Amniotic stem cell (primary cell): ENCODE measurements at regions not wholly inside any gene's neighbourhood (a gene's known extent, or its start where the extent isn't known, plus 50 kb on each side); places are given as distances from the start of the nearest gene placed in this dataset.

Source experiments
- DNase-seq: peaks from one replicate; lab custom pipeline; 2025; lab: John Stamatoyannopoulos, UW

- peak; percentile 5 for DNase-seq
These were observed 376.9 kb downstream of the HHIPL2 start for GRCh38 chr1:222171005-222171404.

DNA sequence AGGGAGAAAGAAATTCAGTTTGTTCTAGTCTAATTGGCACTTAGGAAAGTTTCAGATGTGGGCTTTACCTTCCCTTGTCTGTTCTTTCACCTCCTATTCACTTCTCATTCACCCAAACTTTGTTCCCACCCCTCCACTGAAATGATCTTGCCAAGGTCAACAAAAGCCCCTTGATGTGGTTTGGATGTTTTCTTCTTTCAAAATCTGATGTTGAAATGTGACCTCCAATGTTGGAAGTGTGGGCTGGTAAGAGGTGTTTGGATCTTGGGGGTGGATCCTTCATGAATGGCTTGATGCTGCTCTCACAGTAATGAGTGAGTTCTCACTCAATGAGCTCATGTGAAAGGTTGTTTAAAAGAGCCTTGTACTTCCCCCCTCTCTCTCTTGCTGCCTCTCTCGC lies 379.3 kb downstream of the HHIPL2 start:
- DNase-seq: no peak

- DNase-seq: no peak
These were observed 380.0 kb downstream of the HHIPL2 start for GRCh38 chr1:222167896-222168295.

DNA sequence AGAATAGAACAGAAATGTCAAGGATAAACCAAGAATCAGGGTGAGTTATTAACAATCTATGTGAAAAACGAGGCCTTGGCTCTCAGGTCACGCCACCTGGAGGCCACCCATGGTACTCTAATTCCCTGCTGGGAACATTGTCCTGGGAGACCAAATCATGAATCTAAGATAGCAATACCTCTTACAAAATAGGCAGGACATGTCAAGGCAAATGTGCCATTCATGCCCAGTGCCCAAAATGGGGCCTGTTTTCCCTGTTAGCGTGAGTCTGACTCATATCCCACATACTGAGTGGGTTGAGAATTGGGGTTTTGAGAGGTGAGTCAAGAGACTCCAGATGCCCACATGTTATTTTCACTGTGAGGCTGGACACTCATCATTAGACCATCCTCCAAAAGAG lies 380.8 kb downstream of the HHIPL2 start:
- peak; percentile 36 for DNase-seq

GRCh38 chr1:222165629-222166028 lies 382.3 kb downstream of the HHIPL2 start:
- DNase-seq: no peak

- DNase-seq: no peak
These were observed 384.0 kb downstream of the HHIPL2 start for GRCh38 chr1:222163895-222164294.

DNA sequence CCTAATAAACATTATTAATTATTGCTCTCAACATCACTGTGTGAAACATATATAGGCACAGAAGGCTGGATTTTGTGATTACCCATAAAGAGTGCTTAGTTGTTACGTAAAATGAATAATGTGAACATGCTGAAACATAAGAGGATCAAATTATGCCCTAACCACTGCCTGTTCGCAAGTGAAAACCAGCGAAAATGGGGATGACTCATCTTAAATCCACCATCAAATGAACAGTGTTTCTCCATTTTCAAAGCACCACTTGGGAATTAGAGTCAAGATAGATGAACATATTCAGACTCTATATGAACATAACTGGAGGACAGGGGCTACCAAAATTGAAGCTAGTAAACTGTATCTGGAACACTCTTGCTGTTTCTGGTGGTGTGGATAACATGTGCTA lies 386.2 kb downstream of the HHIPL2 start:
- no peak for DNase-seq

- no peak for DNase-seq
These were observed 390.3 kb downstream of the HHIPL2 start for GRCh38 chr1:222157612-222158011.

- DNase-seq: no peak
These were observed 398.3 kb upstream of the DUSP10 start for GRCh38 chr1:222140206-222140605.

- no peak for DNase-seq
These were observed 396.2 kb upstream of the DUSP10 start for GRCh38 chr1:222138095-222138494.

GRCh38 chr1:222136869-222137268 lies 395.0 kb upstream of the DUSP10 start:
- no peak for DNase-seq

DNA sequence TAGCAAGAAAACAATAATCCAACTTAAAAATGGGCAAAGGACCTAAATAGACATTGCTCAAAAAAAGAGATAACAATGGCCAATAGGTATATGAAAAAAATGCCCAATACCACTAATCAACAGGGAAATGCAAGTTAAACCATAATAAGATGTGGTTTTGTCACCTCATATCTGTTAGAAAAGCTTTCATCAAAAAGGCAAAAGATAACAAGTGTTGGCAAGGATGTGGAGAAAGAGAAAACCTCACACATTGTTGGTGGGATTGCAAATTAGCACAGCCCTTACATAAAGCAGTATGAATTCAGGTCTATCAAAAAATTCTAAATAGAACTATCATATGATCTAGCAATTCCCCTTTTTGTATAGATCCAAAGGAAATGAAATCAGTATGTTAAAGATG lies 387.2 kb upstream of the DUSP10 start:
- DNase-seq: no peak

- no peak for DNase-seq
These were observed 385.8 kb upstream of the DUSP10 start for GRCh38 chr1:222127526-222128152.

GRCh38 chr1:222127096-222127495 lies 385.2 kb upstream of the DUSP10 start:
- no peak for DNase-seq

GRCh38 chr1:222126052-222126451 lies 384.2 kb upstream of the DUSP10 start:
- DNase-seq: no peak

DNA sequence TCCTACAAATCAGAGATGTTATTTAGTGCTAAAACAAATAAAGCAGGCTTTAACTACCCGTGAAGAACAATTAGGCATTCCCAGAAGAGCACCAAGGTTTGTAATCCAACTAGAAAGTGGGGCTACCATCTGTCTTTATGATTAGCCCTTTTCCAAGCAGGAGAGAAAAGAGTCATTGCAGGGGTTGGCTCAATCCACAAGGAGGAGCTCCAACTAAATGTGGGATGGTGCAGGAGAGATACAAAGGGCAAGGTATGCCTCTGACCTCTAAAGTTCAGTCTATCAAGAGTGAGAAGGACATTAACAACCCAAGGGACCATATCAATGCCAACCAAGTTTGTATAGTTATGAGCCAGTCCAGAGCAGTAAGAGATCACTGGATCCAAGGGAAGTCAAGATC lies 382.7 kb upstream of the DUSP10 start:
- no peak for DNase-seq

DNA sequence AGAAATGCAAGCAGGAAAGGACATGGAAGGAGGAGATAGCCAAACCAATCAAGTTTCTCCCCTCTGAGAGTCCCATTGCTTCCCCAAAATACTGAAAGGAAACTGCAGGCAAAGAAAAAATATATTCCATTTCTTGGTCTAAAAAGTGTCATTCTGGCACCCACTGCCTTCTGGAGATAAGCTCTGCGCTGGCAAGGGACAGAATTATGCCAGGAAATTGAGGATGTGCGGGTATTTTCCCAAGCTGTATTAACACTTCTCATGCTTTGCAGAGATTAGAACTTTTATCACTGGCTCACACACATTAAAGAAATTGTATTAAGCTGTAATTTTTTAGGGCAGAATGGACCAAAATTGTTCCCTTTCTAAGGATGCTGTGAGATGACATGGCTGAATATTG lies 381.2 kb upstream of the DUSP10 start:
- no peak for DNase-seq

GRCh38 chr1:222117809-222118208 lies 375.9 kb upstream of the DUSP10 start:
- DNase-seq: no peak

- no peak for DNase-seq
These were observed 372.8 kb upstream of the DUSP10 start for GRCh38 chr1:222114536-222115156.

DNA sequence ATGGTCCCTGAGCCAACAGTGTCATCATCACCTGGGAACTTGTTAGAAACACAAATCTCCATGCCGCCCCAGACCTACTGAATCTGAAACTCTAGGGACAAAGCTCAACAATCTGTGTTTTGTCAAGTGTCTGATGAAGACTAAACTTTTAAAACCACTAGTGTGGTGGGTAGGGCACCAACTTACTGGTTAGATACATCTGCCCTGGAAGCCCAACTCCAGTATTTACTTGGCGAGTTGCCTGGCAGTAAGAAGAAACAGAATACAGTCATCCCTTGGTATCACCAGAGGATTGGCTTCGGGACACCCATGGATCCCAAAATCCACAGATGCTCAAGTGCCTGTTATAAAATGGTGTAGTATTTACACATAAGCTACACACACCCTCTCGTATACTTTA lies 367.9 kb upstream of the DUSP10 start:
- no peak for DNase-seq

- DNase-seq: no peak
These were observed 366.1 kb upstream of the DUSP10 start for GRCh38 chr1:222107975-222108374.

GRCh38 chr1:222107267-222107666 lies 365.4 kb upstream of the DUSP10 start:
- DNase-seq: no peak

GRCh38 chr1:222106377-222106776 lies 364.5 kb upstream of the DUSP10 start:
- DNase-seq: no peak

DNA sequence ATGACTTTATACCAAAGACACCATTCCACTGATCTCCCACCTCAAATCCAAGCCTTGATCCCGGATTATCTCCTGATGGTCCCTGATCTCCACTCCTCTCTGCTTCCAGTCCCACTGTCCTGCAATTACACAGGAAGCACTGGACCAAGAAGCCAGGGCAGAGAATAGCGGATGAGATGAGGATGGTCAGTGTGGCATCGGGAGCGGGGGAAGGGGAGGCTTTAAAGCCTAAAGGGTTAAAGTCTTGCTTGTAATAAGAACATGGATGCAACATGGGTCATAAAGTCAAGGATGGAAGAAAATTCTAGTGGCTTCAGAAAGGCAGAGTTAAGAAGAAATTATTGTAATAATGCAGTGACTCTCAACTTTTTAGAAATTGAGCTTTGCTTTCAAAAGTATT lies 364.0 kb upstream of the DUSP10 start:
- no peak for DNase-seq
